Middle frontal gyrus (tissue), 1 donor: ENCODE measurements at regions not wholly inside any gene's neighbourhood (a gene's known extent, or its start where the extent isn't known, plus 50 kb on each side); places are given as distances from the start of the nearest gene placed in this dataset.
"Not testable (repeated sequence)": the region's sequence is repeated elsewhere in the genome, so short reads cannot be mapped to it uniquely, and the experiment has no call there.

Source experiments
- DNase-seq: peaks from one replicate; pipeline ENCODE4 v3.0.0-alpha.2; 2015; ENCODE audit warnings: low spot score; ENCODE audit errors: extremely low spot score

DNA sequence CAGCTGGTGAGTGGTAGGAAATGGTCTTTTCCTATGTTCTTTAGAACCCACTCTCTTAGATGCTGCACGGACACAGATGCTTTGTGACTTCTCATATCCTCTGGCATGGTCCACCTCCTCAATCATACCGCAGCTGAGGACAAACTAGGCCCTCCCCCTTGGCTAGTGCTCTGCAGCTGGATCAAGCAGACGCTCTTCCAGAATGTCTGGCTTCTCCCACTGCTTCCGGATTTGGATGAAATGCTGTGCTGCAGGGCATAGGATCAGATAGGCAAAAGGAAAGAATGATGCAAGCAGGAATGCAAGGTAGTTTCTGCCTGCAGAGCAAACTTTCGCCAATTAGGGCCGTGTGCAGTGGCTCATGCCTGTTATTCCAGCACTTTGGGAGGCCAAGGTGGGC, 75.7 kb upstream of the SLC4A7 start:
- no peak for DNase-seq

DNA sequence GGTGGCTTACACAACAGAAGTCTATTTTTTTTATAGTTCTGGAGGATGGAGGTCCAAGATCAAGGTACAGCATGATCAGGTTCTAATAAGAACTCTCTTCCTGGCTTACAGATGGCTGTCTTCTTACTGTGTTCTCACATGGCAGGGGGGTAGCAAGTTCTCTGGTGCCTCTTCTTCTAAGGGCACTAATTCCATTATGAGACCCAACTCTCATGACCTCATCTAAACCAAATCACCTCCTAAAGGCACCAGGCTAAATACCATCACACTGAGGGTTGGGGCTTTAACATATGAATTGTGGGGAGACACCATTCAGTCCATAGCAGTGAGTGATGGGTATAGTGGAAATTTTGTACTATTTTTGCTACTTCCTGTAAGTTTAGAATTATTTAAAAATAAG, 75.2 kb upstream of the SLC4A7 start:
- no peak for DNase-seq

DNA sequence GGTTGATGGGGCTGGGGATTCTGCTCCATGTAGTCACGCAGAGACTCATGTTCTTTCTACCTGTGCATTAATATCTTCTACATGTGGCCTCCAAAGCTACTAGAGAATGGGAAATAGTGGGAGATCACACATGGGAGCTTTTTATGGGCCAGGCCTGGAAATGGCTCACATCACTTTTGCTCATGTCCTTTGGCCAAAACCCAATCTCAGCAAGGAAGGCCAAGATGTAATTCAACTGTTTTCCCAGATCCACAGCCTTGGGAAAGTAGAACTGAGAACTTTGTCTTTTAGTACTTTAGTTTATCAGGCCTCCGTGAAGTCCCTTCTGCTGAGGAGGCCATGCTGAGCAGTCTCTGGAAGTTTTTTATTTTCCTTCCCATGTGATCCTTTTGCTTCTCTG, 73.2 kb upstream of the SLC4A7 start:
- DNase-seq = no peak

DNA sequence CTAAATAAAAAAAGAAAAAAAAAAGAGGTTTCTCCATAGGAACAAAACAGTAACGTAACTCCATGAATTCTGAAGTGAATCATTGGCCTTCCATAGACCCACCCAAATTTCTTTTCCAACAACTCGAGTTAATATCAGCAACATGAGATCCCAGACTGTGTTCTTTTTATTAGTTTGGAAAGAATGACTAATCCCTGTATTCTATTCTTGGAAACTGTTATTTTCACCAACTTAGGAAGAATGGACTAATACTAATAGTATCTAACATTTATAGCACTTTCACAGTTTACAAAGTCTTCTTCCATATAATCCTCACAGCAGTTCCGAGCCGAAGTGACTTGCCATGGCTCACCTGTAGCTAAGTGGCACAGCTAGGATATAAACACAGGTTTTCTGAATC, 72.7 kb upstream of the SLC4A7 start:
- DNase-seq = no peak

DNA sequence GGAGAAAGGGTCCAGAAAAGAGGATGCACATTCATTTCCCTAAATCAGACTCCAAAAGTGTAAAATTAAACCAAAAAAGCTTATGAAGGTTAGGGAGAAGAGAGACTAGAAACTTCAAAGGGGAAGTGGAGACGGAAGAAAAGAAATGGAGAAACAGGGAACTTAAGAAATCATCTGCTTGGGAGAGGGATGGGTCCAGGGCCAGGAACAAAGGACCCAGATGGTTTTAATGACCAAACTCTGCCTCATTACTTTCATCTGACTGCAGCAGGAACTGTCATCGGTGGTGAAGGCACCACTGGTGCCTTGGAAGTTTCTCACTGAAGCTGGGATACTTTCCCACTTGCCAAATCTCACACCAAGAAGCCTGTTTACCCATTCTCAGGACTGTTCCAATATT, 70.5 kb upstream of the SLC4A7 start:
- no peak for DNase-seq

DNA sequence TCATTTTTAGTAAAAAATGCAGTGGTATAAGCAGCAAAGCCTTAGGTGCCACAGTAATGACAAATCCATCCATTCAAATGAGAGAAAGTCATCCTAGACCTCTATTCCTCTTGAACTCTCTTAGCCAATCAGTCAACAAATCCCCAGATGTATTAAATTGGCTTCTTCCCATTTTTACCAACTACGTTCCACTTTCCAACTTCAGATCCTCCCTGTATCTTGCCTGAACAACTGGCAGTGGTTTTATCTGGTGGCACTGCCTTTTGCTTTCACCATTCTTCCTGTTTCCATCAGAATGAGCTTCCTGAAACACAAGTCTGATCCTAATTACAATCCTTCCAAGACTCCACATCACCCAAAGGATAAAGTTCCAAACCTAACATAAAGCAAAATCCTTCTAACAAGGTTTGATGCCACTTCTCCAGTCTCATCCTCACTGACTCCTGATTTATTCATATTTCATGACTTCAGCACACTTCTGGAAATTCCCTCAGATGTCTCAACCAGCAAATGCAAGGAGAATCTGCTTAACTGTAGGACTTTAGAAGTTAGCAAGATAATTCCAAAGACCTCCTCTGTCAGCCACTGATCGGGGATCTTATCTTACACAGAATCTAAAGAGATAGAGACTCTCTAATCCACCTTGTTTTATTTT, 69.8 kb upstream of the SLC4A7 start:
- no peak for DNase-seq

DNA sequence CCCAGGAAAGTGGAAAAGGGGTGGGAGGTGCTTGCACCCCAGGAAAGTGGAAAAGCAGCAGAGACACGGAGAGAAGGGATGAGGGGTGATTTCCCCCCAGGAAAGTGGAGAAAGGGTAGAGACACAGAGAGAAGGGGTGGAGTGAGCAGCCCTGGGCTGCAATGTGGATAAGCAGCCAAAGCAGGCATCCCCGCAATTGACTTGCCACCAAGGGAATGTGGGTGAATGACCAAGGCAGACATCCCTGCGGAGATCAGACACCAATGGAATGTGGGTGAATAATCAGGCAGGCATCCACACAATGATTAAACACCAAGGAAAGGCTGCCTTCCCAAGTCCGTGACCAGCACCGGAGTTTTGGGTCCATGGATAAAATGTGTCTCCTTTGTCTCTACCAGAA, 68.5 kb upstream of the SLC4A7 start:
- DNase-seq = not testable (repeated sequence)

DNA sequence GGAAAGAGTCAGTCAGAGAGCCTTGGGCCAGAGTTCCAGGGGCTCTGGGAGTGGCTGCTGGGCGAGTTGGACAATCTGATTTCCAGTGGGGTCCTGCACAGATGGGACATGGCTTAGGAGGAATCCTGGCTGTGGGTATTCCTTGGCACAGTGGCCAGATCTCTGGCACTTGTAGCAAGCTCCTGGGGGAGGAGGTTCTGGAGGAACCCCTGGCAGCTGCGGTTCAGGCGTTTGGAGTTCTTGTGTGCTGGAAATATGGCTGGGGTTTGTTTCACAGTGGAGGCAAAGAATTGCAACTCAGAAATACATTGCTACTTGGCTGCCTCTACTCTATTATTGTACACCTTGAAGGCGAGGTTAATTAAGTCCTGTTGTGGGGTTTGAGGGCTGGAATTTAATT, 67.2 kb upstream of the SLC4A7 start:
- not testable (repeated sequence) for DNase-seq

DNA sequence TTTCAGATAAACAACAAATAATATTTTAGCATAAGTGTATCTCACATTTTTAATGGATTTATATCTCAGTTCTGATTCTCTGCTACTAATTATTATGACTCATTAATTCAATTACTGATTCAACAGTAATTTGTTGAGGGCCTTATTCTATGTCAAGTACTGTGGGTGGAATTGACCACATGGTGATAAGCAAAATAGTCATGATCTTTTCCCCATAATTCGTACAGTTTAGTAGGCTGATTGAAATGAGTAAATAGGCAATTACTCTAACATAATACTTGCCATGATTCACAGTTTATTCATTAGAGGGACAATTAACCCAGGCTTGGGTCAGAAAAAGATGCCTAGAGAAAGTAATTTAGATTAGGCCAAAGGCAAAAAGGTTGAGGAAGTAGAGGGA, 60.9 kb upstream of the SLC4A7 start:
- no peak for DNase-seq

DNA sequence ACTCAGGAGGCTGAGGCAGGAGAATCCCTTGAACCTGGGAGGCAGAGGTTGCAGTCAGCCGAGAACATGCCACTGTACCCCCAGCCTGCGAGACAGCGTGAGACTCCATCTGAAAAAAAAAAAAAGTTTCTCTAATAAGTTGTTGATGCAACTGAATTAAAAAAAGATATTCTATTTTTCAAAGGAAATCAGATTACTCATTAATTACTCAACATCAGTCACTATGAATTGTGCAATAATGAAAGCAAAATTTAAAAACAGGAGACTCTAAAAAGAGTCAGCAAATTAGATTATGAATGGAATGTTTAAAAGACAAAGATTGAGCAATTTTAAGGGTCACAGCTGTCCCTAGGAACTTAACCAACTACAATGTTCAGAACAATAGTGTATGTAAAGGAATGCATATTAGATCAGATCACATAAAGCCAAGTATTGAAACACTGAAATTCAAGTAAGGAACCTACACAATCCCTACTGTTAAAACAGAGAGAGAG, 60.2 kb upstream of the SLC4A7 start:
- DNase-seq = no peak

DNA sequence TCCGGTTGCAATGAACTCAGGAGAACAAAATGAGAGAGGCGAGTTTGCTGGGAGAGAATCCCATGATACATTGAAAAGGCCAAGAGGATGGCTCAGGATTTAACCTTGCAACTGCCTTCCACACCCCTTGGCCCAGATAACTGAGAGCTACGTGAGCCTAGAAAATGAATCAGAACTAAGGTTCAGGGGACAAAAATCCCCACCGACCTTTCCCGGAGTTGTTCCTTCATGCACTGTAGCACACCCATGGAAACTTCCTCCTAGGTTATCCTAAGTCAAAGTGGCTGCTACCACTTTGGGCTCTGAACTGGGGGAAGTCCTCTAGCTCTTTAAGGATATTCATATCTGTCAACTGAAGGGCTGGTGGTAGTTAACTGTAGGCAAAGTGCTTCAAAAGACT, 58.3 kb upstream of the SLC4A7 start:
- no peak for DNase-seq

DNA sequence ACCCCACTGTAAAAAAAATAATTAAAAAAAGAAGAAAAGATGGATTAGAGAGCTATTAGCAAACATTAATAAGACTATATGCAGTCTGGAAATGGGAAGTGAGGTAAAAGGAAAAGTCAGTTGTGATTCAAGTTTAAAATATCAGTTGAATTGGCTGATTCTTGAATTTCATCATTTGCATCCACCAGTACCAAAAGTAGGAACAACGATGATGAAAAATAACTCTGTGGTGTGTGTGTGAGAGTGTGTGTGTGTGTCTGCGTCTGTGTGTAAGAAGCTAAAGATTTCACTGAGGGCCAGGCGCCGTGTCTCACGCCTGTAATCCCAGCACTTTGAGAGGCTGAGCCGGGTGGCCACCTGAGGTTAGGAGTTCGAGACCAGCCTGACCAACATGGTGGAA, 56.0 kb upstream of the SLC4A7 start:
- DNase-seq = no peak

DNA sequence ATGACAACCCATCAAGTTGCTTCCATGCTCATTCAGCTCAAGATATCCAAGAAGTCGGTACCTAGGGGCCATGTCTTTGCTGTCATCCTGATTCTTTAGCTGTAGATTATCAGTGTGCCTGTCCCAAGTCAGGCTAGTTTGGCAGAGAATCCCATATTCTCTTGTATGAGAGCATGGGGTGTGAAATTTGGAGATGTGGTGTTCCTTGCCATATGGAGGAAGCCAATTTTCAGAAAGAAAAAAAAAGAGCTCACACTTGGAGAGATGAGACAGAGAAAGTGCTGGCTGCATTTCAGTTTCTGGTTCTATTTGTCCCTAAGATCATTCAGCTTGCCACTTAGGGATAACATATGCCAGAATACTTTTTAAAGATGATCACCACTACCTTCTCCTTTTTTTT, 52.3 kb upstream of the SLC4A7 start:
- peak; percentile 50 for DNase-seq

DNA sequence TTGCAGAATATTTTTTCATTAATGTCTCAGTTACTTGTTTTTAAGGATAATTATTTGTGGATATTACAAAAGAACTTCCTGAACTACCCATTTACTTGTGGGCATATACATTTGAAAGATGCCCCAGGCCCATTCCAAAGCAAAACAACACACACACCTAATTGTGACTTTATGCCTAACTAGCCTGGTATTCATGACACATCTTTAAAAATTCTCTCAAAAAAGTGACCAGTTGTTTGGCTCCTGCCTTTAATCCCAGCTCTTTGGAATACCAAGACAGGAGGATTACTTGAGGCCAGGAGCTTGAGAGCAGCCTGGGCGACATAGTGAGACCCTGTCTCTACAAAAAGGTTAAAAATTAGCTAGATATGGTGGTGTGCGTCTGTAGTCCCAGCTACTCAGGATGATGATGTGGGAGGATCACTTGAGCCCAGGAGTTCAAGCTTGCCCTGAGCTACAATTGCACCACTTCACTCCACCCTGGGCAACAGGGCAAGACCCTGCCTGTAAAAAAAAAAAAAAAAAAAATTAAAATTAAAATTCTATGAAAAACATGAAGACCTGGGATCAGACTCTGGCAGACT, 51.7 kb upstream of the SLC4A7 start:
- no peak for DNase-seq

DNA sequence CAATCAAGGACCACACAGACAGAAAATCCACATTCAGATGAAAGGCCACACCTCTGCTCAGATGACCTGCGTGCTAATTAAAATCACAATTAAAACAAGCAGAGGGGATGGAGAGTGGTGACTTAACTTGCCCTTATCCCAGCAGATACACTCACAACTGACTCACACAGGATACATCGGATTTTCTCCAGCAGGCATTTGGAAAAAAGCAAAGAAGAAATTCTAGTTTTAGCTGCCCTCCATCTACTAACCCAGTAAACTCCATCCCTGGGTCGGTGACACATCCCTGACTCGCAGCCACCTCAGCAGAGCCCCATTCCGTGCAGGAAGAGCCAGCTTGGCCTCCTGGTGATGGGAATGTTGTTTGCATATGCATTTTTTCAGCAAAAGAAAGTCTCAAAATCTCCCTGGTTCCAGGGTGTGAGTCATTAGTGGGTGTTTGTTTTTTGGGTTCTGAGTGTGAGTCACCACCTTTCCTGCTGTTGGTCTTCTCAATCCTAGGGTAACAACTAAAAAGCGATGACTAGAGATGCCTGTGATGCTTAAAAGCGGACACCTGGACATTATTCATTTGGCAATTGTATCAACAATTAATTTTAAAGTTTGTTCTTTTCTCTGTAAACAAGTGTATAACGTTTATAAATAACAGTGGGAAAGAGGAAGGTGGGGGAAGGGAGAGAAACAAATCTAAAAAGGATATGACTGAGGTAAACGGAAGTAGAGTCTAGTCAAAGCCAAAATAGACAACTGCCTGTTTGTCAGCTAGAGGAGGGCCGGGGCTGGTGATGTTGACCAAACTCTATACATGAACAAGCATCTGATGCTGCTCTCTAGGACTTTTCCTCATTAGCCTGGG, 49.8 kb upstream of the SLC4A7 start:
- DNase-seq = peak; percentile 31
